CD1c-positive myeloid dendritic cell (primary cell): ENCODE measurements at regions not wholly inside any gene's neighbourhood (a gene's known extent, or its start where the extent isn't known, plus 50 kb on each side); places are given as distances from the start of the nearest gene placed in this dataset.

Experiments used
- DNase-seq: peaks from one replicate; pipeline ENCODE4 v3.0.0-alpha.2; 2016; ENCODE audit errors: extremely low spot score

GRCh38 chr3:41143421-41144031 is 55.8 kb upstream of the CTNNB1 start:
- no peak for DNase-seq

GRCh38 chr3:41144631-41145030 is 54.7 kb upstream of the CTNNB1 start:
- no peak for DNase-seq

- no peak for DNase-seq
Observed at GRCh38 chr3:41148478-41148877, 50.8 kb upstream of the CTNNB1 start.

- no peak for DNase-seq
Observed at GRCh38 chr3:41148901-41149300, 50.4 kb upstream of the CTNNB1 start.
